GM12873 (cell line): ENCODE measurements at regions not wholly inside any gene's neighbourhood (a gene's known extent, or its start where the extent isn't known, plus 50 kb on each side); places are given as distances from the start of the nearest gene placed in this dataset.

Experiments used
- CTCF ChIP-seq: IDR thresholded peaks from 2 replicates; pipeline ENCODE4 v1.5.1; 2012; ENCODE audit warnings: low read depth, mild to moderate bottlenecking, moderate library complexity, low read length, control low read depth; ENCODE audit not compliant: insufficient read depth; ENCODE audit errors: missing control alignments

- TF ChIP-seq CTCF = no peak
Observed at GRCh38 chr3:71991681-71992080, 206.7 kb upstream of the PROK2 start.

GRCh38 chr3:71991046-71991445, 206.1 kb upstream of the PROK2 start:
- TF ChIP-seq CTCF = no peak

GRCh38 chr3:71990545-71990944, 205.6 kb upstream of the PROK2 start:
- TF ChIP-seq CTCF = no peak

- no peak for TF ChIP-seq CTCF
Observed at GRCh38 chr3:71989165-71989564, 204.2 kb upstream of the PROK2 start.

- TF ChIP-seq CTCF = no peak
Observed at GRCh38 chr3:71987828-71988227, 202.9 kb upstream of the PROK2 start.

- peak; percentile 25 for TF ChIP-seq CTCF
Observed at GRCh38 chr3:71987089-71987735, 202.3 kb upstream of the PROK2 start.

- no peak for TF ChIP-seq CTCF
Observed at GRCh38 chr3:71986606-71987005, 201.7 kb upstream of the PROK2 start.
